ENCODE measurements at regions not wholly inside any gene's neighbourhood (a gene's known extent, or its start where the extent isn't known, plus 50 kb on each side); places are given as distances from the start of the nearest gene placed in this dataset.

DNA sequence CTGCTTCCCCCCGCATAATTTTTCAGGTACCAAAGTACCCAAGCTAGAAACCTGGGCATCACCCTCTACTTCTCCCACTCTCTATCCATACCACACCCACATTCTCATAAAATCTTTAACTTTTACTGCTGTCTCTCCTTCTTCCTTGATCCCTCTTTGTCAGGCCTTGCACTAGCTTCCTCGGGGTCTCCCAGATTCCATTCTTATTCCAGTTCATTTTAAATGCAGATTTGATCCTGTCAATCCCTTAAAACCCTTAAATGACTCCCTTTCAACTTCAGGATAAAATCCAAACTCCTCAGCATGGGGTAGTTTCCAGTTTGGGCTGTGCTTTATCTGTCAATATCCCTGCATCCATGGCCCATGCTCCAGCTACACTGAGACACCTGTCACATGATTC lies 343.5 kb downstream of the PBX1 start:
- no peak for FAIRE-seq
- DNase-seq (ENCODE audit: extremely low spot score, insufficient read length, low read depth) = no peak
